Liver (tissue), 3 donors: ENCODE measurements at regions not wholly inside any gene's neighbourhood (a gene's known extent, or its start where the extent isn't known, plus 50 kb on each side); places are given as distances from the start of the nearest gene placed in this dataset.

Experiments used
- RAD21 ChIP-seq, 2 donors: IDR thresholded peaks; 2 replicates each; pipeline ENCODE4 v1.6.1; 2016; ENCODE audit warnings: antibody characterized with exemption in 2 of 2, mild to moderate bottlenecking in 2 of 2
- TAF1 ChIP-seq: conservative IDR thresholded peaks from 2 replicates; pipeline ENCODE4 v1.6.1; 2016; ENCODE audit warnings: antibody characterized with exemption, mild to moderate bottlenecking
- YY1 ChIP-seq: IDR thresholded peaks from 2 replicates; pipeline ENCODE4 v1.6.1; 2016; ENCODE audit warnings: antibody characterized with exemption, mild to moderate bottlenecking
- TF ChIP-seq, protein P1 (sequence below): fragments of 150-350 bp; IDR thresholded peaks from 2 replicates; pipeline ENCODE4 v1.5.1; 2017; ENCODE audit warnings: improper control_type of control experiment, low read depth, low read length; ENCODE audit not compliant: missing input control
- donor health status: healthy.
- donor health status: healthy.

DNA sequence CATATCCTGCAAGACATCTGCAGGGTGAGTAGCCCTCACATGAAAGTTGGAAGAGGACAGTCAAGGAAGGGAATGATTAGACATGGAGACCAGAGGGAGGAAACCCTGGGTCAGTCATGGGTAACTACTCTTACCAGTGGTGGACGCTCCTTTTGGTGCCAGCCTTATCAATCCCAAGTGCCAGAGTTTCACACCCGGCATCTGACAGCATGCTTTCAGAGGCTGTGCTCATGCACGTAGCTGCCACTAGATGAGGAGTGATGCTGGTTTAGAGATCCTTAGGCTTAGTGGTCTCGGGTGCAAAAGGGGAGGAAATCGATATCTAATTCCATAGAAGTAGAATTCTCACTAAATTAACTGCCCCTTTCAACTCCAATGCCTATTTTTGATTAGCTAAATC is 100.8 kb downstream of the PLCE1 start:
- TF ChIP-seq, protein P1, sequence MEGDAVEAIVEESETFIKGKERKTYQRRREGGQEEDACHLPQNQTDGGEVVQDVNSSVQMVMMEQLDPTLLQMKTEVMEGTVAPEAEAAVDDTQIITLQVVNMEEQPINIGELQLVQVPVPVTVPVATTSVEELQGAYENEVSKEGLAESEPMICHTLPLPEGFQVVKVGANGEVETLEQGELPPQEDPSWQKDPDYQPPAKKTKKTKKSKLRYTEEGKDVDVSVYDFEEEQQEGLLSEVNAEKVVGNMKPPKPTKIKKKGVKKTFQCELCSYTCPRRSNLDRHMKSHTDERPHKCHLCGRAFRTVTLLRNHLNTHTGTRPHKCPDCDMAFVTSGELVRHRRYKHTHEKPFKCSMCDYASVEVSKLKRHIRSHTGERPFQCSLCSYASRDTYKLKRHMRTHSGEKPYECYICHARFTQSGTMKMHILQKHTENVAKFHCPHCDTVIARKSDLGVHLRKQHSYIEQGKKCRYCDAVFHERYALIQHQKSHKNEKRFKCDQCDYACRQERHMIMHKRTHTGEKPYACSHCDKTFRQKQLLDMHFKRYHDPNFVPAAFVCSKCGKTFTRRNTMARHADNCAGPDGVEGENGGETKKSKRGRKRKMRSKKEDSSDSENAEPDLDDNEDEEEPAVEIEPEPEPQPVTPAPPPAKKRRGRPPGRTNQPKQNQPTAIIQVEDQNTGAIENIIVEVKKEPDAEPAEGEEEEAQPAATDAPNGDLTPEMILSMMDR, result no peak
- no peak for TF ChIP-seq RAD21 (IDR thresholded peaks at IDR 0.05)
- no peak for TF ChIP-seq TAF1
- no peak for TF ChIP-seq YY1
